Keratinocyte (primary cell): ENCODE measurements at regions not wholly inside any gene's neighbourhood (a gene's known extent, or its start where the extent isn't known, plus 50 kb on each side); places are given as distances from the start of the nearest gene placed in this dataset.

Experiments
- DNase-seq: peaks from one replicate; pipeline ENCODE4 v3.0.0-alpha.2; 2011; ENCODE audit warnings: low read depth, missing footprints, low spot score
- FAIRE-seq: peaks from 2 replicates; lab custom pipeline; 2011; peaks lifted over from hg19 to GRCh38; lab: Jason Lieb, UNC
- H2AFZ ChIP-seq: 2 replicates; pipeline ENCODE4 v1.6.0; 2012; ENCODE audit warnings: low read length, control low read depth, inconsistent platforms; ENCODE audit not compliant: control insufficient read depth
- H3K27ac ChIP-seq: 2 replicates; pipeline ENCODE4 v1.5.1; 2011; ENCODE audit warnings: low read length; ENCODE audit not compliant: control insufficient read depth, insufficient read depth
- H3K27me3 ChIP-seq: 3 replicates; pipeline ENCODE4 v1.6.0; 2011; ENCODE audit warnings: low read length; ENCODE audit not compliant: control insufficient read depth, insufficient read depth; ENCODE audit errors: extremely low read depth
- H3K36me3 ChIP-seq, 2 experiments: 2 replicates in 1 of 2; 3 replicates in 1 of 2; pipeline ENCODE4 v1.5.1; 2011; ENCODE audit warnings: low read length in 2 of 2, mild to moderate bottlenecking in 1 of 2; ENCODE audit not compliant: control insufficient read depth in 2 of 2, insufficient read depth in 2 of 2; ENCODE audit errors: extremely low read depth in 1 of 2
- H3K4me1 ChIP-seq: 3 replicates; pipeline ENCODE4 v1.5.1; 2011; ENCODE audit warnings: low read length; ENCODE audit not compliant: control insufficient read depth, insufficient read depth; ENCODE audit errors: extremely low read depth
- H3K4me2 ChIP-seq: 3 replicates; pipeline ENCODE4 v1.6.0; 2011; ENCODE audit warnings: low read depth, low read length; ENCODE audit not compliant: control insufficient read depth, insufficient read depth; ENCODE audit errors: extremely low read depth
- H3K4me3 ChIP-seq, 3 experiments: fragments of 200-600 bp in 1 of 3; sonication (generic) in 1 of 3; 2 replicates in 2 of 3; 3 replicates in 1 of 3; pipeline ENCODE4 v1.5.1; 2011 to 2016; ENCODE audit warnings: low read length in 3 of 3, mild to moderate bottlenecking in 3 of 3, control low read depth in 2 of 3, inconsistent platforms in 1 of 3, low read depth in 1 of 3, mixed read lengths in 1 of 3, mixed run types in 1 of 3, moderate library complexity in 1 of 3; ENCODE audit not compliant: control insufficient read depth in 2 of 3, insufficient read depth in 2 of 3; ENCODE audit errors: extremely low read depth in 1 of 3
- H3K79me2 ChIP-seq: 2 replicates; pipeline ENCODE4 v1.6.0; 2012; ENCODE audit warnings: low read length; ENCODE audit not compliant: control insufficient read depth, insufficient read depth
- H3K9ac ChIP-seq: 3 replicates; pipeline ENCODE4 v1.6.0; 2011; ENCODE audit warnings: low read length; ENCODE audit not compliant: control insufficient read depth, insufficient read depth; ENCODE audit errors: extremely low read depth
- H3K9me1 ChIP-seq: 3 replicates; pipeline ENCODE4 v1.6.0; 2011; ENCODE audit warnings: low read length; ENCODE audit not compliant: control insufficient read depth, insufficient read depth; ENCODE audit errors: extremely low read depth
- H3K9me3 ChIP-seq: 2 replicates; pipeline ENCODE4 v1.5.1; 2012; ENCODE audit warnings: low read depth, low read length; ENCODE audit not compliant: control insufficient read depth
- H4K20me1 ChIP-seq: 3 replicates; pipeline ENCODE4 v1.6.0; 2011; ENCODE audit warnings: low read length; ENCODE audit not compliant: control insufficient read depth, insufficient read depth; ENCODE audit errors: extremely low read depth
- EZH2 ChIP-seq: IDR thresholded peaks from one replicate; pipeline ENCODE4 v1.6.1; 2012; ENCODE audit warnings: inconsistent platforms, mild to moderate bottlenecking, low read length, moderate library complexity
- dilution Hi-C: fragments of 300-500 bp; cut with MboI; formaldehyde crosslinking; loops from one replicate; pipeline ENCODE4 v1.7.0; 2020; ENCODE audit warnings: low sequenced_read_pairs; ENCODE audit not compliant: extremely low pct_ligation_motif_present
- TF ChIP-seq, protein P1 (sequence below), 3 experiments: IDR thresholded peaks in 1 of 3; conservative IDR thresholded peaks in 1 of 3; optimal IDR thresholded peaks in 1 of 3; 2 replicates in 2 of 3; 3 replicates in 1 of 3; pipeline versions ENCODE3 to v1.5.1; 2011; ENCODE audit warnings: low read length in 3 of 3, mild to moderate bottlenecking in 3 of 3, moderate library complexity in 2 of 3, control low read depth in 1 of 3, inconsistent platforms in 1 of 3; ENCODE audit not compliant: insufficient read depth in 2 of 3; ENCODE audit errors: extremely low read depth in 1 of 3

DNA sequence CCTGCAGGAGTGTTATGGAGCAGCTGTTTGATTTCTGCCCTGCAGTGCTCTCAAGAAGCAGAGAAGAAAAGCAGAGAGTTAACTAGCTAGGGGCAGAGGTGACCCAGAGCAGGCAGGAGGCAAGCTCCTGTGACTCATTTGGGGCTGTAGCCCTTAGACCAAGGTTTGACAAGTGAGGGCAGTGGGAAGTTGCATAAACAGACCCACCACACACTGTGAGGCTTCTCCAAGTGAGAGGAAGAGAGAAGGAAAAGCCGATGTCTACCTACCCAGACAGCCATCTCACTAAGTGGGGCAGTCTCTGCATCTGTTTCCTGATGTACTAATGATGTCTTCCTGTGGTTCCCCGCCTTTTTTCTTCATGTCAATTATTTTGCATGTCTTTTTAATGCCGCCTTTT lies 159.9 kb upstream of the NR5A2 start:
- no peak overlapping the region for H3K4me3 ChIP-seq
- H3K27me3 ChIP-seq: no peaks in the 10 kb centered on the region
- H3K4me2 ChIP-seq: no peak overlapping the region
- H4K20me1 ChIP-seq: no peaks in the 10 kb centered on the region
- no peak for FAIRE-seq
- no peak for DNase-seq
- TF ChIP-seq EZH2: no peak
- TF ChIP-seq, protein P1, sequence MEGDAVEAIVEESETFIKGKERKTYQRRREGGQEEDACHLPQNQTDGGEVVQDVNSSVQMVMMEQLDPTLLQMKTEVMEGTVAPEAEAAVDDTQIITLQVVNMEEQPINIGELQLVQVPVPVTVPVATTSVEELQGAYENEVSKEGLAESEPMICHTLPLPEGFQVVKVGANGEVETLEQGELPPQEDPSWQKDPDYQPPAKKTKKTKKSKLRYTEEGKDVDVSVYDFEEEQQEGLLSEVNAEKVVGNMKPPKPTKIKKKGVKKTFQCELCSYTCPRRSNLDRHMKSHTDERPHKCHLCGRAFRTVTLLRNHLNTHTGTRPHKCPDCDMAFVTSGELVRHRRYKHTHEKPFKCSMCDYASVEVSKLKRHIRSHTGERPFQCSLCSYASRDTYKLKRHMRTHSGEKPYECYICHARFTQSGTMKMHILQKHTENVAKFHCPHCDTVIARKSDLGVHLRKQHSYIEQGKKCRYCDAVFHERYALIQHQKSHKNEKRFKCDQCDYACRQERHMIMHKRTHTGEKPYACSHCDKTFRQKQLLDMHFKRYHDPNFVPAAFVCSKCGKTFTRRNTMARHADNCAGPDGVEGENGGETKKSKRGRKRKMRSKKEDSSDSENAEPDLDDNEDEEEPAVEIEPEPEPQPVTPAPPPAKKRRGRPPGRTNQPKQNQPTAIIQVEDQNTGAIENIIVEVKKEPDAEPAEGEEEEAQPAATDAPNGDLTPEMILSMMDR (optimal IDR thresholded peaks at IDR 0.05 in 1 of 3, IDR thresholded peaks at IDR 0.05 in 1 of 3, conservative IDR thresholded peaks at IDR 0.05 in 1 of 3; ENCODE audit: extremely low read depth in 1 of 3, insufficient read depth in 2 of 3, low read length in 3 of 3): no peak
- H3K9ac ChIP-seq: no peak overlapping the region
- H3K36me3 ChIP-seq: no peaks in the 10 kb centered on the region
- no peaks in the 10 kb centered on the region for H3K4me1 ChIP-seq
- H2AFZ ChIP-seq: no peak overlapping the region
- H3K27ac ChIP-seq: no peak overlapping the region
- no peaks in the 10 kb centered on the region for H3K9me3 ChIP-seq
- no peaks in the 10 kb centered on the region for H3K9me1 ChIP-seq
- no peaks in the 10 kb centered on the region for H3K79me2 ChIP-seq
- dilution Hi-C loops: no loop called here

DNA sequence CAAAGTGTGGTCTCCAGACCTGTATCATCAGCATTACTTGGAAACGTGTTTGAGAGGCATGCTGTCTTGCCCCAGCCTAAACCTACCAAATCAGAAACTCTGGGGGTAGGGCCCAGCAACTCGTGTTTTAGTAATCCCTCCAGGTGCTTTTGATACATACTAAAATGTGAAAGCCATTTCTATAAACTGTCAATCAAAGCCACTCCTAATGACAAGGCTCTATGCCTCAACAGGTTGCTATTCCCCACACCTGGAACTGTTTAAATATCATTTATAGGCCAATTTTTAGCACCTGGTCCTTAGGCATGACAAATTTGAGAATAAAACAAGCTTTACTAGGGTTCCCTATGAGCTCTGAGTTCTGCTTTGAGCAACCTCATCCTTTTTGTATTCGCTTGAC lies 158.7 kb upstream of the NR5A2 start:
- dilution Hi-C loops: no loop called here
- Histone ChIP-seq H3K9me3 (no peaks in the 10 kb centered on the region), H3K9ac (no peak overlapping the region), H4K20me1 (no peaks in the 10 kb centered on the region), H3K4me3 (no peak overlapping the region), H3K4me1 (no peaks in the 10 kb centered on the region), H3K27me3 (no peaks in the 10 kb centered on the region), H3K79me2 (no peaks in the 10 kb centered on the region), H3K9me1 (no peaks in the 10 kb centered on the region), H2AFZ (no peak overlapping the region), H3K36me3 (no peaks in the 10 kb centered on the region), H3K27ac (no peak overlapping the region), H3K4me2 (no peak overlapping the region)
- DNase-seq: no peak
- FAIRE-seq: no peak
- TF ChIP-seq, protein P1 (optimal IDR thresholded peaks at IDR 0.05 in 1 of 3, IDR thresholded peaks at IDR 0.05 in 1 of 3, conservative IDR thresholded peaks at IDR 0.05 in 1 of 3; ENCODE audit: extremely low read depth in 1 of 3, insufficient read depth in 2 of 3, low read length in 3 of 3): no peak
- TF ChIP-seq EZH2: no peak
